ENCODE measurements at regions not wholly inside any gene's neighbourhood (a gene's known extent, or its start where the extent isn't known, plus 50 kb on each side); places are given as distances from the start of the nearest gene placed in this dataset.

DNA sequence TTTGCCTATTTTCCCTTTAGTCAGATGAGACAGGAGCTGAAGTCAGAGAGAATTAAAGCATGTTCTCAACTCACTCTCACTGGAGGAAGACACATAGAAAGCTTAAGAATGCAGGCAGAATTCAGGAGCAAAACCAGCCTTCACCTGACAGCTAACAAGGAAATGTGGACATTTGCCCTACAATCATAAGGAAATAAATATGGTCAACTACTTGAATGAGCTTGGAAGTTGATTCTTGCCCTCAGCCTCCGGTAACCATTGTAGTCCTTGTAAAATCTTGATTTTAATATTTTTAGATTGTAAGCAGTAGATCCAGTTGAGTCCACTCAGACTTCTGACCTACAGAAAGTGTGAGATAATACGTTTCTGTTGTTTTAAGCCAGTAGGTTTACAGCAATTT, 752.5 kb upstream of the ZWINT start:
- H3K4me1 Mint-ChIP-seq, result no peaks in the 10 kb centered on the region
- no peak overlapping the region for H3K27ac Mint-ChIP-seq
- no peaks in the 10 kb centered on the region for H3K36me3 Mint-ChIP-seq
- TF ChIP-seq, protein P1, sequence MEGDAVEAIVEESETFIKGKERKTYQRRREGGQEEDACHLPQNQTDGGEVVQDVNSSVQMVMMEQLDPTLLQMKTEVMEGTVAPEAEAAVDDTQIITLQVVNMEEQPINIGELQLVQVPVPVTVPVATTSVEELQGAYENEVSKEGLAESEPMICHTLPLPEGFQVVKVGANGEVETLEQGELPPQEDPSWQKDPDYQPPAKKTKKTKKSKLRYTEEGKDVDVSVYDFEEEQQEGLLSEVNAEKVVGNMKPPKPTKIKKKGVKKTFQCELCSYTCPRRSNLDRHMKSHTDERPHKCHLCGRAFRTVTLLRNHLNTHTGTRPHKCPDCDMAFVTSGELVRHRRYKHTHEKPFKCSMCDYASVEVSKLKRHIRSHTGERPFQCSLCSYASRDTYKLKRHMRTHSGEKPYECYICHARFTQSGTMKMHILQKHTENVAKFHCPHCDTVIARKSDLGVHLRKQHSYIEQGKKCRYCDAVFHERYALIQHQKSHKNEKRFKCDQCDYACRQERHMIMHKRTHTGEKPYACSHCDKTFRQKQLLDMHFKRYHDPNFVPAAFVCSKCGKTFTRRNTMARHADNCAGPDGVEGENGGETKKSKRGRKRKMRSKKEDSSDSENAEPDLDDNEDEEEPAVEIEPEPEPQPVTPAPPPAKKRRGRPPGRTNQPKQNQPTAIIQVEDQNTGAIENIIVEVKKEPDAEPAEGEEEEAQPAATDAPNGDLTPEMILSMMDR (IDR thresholded peaks at IDR 0.05; ENCODE audit: unreplicated experiment), result no peak
- no peak overlapping the region for H3K4me3 Mint-ChIP-seq
- no peak for DNase-seq (ENCODE audit: low spot score in 2 of 2, unreplicated experiment in 2 of 2)
- no peaks in the 10 kb centered on the region for H3K27me3 Mint-ChIP-seq (ENCODE audit: low read depth)
- H3K9me3 Mint-ChIP-seq, result peaks cover 24% of the 10 kb centered on the region

DNA sequence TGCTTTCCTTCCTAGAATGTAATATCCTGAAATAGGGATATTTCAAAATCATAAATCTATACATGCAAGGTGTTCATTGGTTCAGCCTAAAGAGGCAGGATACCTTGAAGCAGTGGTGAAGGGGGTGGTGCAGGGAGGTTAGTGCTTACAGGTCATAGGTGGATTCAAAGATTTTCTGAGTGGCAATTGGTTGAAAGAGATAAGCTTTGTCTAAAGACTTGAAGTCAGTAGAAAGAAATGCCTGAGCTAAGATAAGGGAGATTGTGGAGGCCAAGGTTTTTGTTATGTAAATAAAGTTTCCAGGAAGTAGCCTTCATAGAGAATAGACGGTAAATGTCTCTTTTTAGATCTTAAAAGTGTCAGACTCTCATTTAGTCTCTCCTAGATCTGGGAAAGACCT, 741.2 kb upstream of the ZWINT start:
- Mint-ChIP-seq H3K27ac (no peak overlapping the region), H3K27me3 (ENCODE audit: low read depth) (no peaks in the 10 kb centered on the region), H3K4me3 (no peak overlapping the region)

DNA sequence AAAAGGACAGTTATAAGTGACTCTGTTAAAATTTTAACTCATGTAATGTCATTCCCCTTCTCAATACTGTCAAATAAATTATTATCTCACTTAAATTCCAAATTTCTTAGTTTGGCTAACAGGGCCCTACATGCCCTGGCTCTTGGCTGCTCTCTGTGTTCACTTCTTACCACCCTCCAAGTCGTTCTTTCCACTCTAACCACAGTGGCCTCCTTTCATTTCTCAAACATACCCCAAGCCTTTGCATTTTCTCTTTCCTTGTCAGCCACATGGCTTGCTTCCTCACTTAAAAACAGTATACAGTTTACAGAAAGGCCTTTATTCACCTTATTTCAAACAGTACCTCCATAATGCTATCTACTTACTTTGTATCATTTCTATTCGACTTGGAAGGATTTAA, 737.1 kb upstream of the ZWINT start:
- Mint-ChIP-seq H3K9me3 (peaks cover 4% of the 10 kb centered on the region), H3K4me1 (peaks cover 3% of the 10 kb centered on the region)

More for the DNA sequence above, 741.2 kb upstream of the ZWINT start:
- Mint-ChIP-seq H3K9me3 (no peaks in the 10 kb centered on the region), H3K36me3 (no peaks in the 10 kb centered on the region), H3K4me1 (peaks cover 3% of the 10 kb centered on the region)
- DNase-seq (ENCODE audit: low spot score in 2 of 2, unreplicated experiment in 2 of 2), result no peak
- TF ChIP-seq, protein P1 (IDR thresholded peaks at IDR 0.05; ENCODE audit: unreplicated experiment), result no peak

DNA sequence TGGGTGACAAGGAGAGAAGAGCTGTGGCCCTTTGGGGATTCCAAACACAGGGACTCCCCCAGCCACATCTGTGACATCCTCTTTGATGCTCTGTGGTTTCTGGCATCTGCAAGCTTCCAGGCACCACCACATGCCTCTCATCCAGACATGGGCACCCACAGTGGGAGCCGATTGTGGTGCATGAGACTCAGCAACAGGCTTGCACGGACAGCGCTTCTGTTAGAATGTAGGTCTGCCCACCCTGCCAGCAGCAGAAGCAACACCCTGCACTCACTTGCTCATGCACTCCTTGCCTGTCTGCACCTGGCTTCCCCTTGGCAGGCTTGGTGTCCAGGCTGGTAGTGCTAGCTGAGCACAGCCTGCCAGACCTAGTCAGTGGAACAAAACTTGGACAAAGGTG, 735.0 kb upstream of the ZWINT start:
- Mint-ChIP-seq H3K4me3 (no peak overlapping the region), H3K27ac (no peak overlapping the region), H3K27me3 (ENCODE audit: low read depth) (no peaks in the 10 kb centered on the region), H3K9me3 (peaks cover 9% of the 10 kb centered on the region), H3K36me3 (no peaks in the 10 kb centered on the region), H3K4me1 (peaks cover 3% of the 10 kb centered on the region)
- no peak for DNase-seq (ENCODE audit: low spot score in 2 of 2, unreplicated experiment in 2 of 2)
- TF ChIP-seq, protein P1 (IDR thresholded peaks at IDR 0.05; ENCODE audit: unreplicated experiment), result no peak

More for the DNA sequence above, 737.1 kb upstream of the ZWINT start:
- Mint-ChIP-seq H3K27me3 (ENCODE audit: low read depth) (no peaks in the 10 kb centered on the region), H3K36me3 (no peaks in the 10 kb centered on the region), H3K27ac (no peak overlapping the region), H3K4me3 (no peak overlapping the region)
- TF ChIP-seq, protein P1 (IDR thresholded peaks at IDR 0.05; ENCODE audit: unreplicated experiment), result no peak
- no peak for DNase-seq (ENCODE audit: low spot score in 2 of 2, unreplicated experiment in 2 of 2)

DNA sequence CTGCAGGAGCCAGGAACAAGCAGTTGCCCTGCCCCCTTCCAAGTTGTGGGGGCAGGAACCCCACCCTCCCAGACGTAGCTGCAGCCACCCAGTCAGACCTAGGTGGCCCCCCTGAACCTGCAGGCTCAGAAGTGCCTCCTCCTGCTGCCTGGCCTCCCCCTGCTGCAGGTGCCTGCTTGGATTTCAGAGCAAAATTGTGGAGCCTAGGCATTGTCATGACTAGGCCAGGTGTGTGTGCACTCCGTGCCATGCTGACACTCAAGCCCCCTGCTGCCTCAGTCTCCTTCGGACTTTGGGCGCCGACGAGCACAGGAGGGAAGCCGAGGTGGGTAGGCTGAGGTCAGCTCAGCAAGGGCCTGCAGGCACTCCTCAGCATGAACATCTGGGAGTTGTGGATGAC, 733.9 kb upstream of the ZWINT start:
- Mint-ChIP-seq H3K27me3 (ENCODE audit: low read depth) (no peaks in the 10 kb centered on the region), H3K27ac (no peak overlapping the region), H3K4me3 (no peak overlapping the region), H3K9me3 (peaks cover 9% of the 10 kb centered on the region), H3K36me3 (no peaks in the 10 kb centered on the region), H3K4me1 (peaks cover 3% of the 10 kb centered on the region)
- no peak for DNase-seq (ENCODE audit: low spot score in 2 of 2, unreplicated experiment in 2 of 2)
- TF ChIP-seq, protein P1 (IDR thresholded peaks at IDR 0.05; ENCODE audit: unreplicated experiment), result no peak

DNA sequence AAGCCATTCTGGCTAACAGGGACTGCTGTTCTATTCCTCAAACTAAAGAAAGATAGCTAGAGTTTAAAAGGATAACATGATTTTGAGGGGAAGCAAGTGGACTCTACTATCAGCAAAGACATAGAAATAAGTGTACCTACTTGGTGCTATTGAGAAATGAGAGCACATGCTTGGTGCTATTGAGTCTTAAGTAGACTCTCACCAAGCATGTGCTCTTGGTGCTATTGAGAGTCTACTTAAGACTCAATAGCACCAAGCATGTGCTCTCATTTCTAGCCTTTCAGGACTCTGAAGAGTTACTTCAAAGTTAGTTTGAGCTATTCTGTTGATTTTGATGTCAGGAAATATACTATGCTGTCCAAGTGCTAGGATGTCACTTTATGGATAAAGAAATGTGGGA, 733.0 kb upstream of the ZWINT start:
- Mint-ChIP-seq H3K27ac (no peak overlapping the region), H3K9me3 (peaks cover 9% of the 10 kb centered on the region), H3K36me3 (no peaks in the 10 kb centered on the region), H3K4me1 (peaks cover 3% of the 10 kb centered on the region), H3K4me3 (no peak overlapping the region), H3K27me3 (ENCODE audit: low read depth) (no peaks in the 10 kb centered on the region)
- DNase-seq (ENCODE audit: low spot score in 2 of 2, unreplicated experiment in 2 of 2), result no peak
- TF ChIP-seq, protein P1 (IDR thresholded peaks at IDR 0.05; ENCODE audit: unreplicated experiment), result no peak
